Fibroblast of mammary gland (primary cell): ENCODE measurements at regions not wholly inside any gene's neighbourhood (a gene's known extent, or its start where the extent isn't known, plus 50 kb on each side); places are given as distances from the start of the nearest gene placed in this dataset.

ENCODE experiments used
- DNase-seq: peaks from one replicate; pipeline ENCODE4 v3.0.0-alpha.2; 2010; ENCODE audit warnings: low read depth
- H3K4me3 ChIP-seq: 2 replicates; pipeline ENCODE4 v1.5.1; 2011; ENCODE audit warnings: low read depth, mild to moderate bottlenecking, low read length, moderate library complexity; ENCODE audit not compliant: control insufficient read depth
- CTCF ChIP-seq: conservative IDR thresholded peaks from 2 replicates; pipeline ENCODE4 v1.5.1; 2011; ENCODE audit warnings: low read depth, low read length, inconsistent platforms; ENCODE audit not compliant: control insufficient read depth, insufficient read depth

GRCh38 chr18:43888598-43888997 is 611.3 kb upstream of the SYT4 start:
- TF ChIP-seq CTCF, result no peak
- H3K4me3 ChIP-seq, result no peak overlapping the region
- DNase-seq, result peak; percentile 87

DNA sequence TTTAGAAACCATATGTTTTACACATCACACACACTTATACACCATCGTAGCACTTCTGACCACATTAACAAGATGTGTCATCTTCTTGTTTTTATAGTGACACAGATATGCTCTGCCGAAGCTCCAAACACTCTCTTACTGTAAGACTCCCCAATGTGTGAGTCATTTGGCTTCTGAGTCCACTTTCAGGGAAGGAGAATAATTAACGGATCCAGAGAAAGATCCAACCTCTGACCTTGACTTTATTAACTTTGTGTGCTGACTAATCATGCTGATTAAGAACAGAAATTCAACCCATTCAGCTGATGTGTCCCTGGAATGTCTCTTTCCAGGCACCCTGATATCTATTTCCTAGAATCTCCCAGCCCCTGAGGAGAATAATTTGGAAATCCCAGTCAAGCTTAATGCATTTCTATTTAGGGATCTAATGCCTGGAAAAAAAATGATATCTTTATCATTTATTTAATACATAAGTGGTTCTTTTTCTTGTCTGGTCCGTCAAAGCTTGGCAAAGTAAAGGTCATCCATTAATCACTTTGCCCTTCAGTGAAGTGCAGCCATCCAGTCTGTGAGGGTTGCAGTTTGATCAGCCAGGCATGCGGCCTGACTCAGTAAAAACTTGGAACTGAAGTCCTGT is 615.8 kb upstream of the SYT4 start:
- H3K4me3 ChIP-seq, result no peak overlapping the region
- no peak for TF ChIP-seq CTCF
- DNase-seq, result peak; percentile 100

DNA sequence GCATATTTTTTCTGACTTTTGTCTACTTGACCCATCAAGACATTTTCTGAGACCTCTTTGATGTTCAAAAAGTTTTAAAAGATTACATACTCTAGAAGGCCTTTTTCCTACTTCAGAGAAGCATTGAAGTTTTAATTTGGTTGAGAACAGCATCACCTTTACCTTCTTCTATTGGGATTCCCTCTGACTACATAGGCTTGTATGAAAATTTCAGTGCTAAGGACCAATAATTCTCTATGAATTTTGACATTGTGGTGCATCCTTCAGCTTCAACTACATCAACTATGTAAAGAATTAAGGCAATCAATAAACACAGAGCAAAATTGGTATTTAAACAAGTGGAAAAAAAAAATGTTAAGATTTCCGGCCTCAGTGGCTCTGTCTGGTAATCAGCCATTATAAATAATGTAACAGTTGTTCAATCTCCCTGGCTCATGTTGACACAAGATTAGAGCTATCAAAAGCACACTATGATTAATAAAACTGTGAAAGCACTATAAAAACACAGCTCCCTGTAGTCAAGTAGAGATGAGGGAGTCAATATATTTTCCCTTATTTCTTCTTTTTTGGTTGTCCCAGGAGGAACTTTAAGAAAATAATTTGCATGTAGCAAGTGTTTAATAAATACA is 627.0 kb upstream of the SYT4 start:
- DNase-seq, result no peak
- H3K4me3 ChIP-seq, result no peak overlapping the region
- TF ChIP-seq CTCF, result no peak

DNA sequence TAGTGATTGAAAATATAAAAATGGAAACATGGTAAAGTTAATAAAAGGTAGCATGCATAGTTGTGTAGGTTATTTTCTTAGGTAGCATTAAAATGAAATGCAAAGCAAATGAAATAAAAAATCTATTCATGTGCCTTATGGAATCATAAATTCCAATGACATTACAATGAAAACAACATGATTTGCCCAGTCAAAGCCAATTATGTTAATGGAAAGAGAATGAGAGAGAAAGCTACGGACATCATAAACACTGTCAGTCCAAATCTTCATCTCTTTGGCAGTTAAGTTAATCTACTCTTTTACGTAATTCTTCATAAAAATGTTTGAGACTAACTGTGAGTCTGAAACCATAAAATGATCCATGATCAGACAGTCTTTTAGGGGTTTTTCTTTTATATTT is 636.7 kb upstream of the SYT4 start:
- H3K4me3 ChIP-seq, result no peak overlapping the region
- no peak for DNase-seq
- no peak for TF ChIP-seq CTCF

- DNase-seq, result no peak
- H3K4me3 ChIP-seq, result no peak overlapping the region
Observed at GRCh38 chr18:43916984-43917383, 639.7 kb upstream of the SYT4 start.

GRCh38 chr18:43917520-43917919 is 640.2 kb upstream of the SYT4 start:
- H3K4me3 ChIP-seq, result no peak overlapping the region
- DNase-seq, result no peak
- no peak for TF ChIP-seq CTCF

More at GRCh38 chr18:43916984-43917383, 639.7 kb upstream of the SYT4 start:
- TF ChIP-seq CTCF, result no peak
